Lower lobe of right lung (tissue), 2 donors: ENCODE measurements at regions not wholly inside any gene's neighbourhood (a gene's known extent, or its start where the extent isn't known, plus 50 kb on each side); places are given as distances from the start of the nearest gene placed in this dataset.

Experiments used
- ATAC-seq, 2 donors: fragments of 200-7000 bp; cut with Tn5 transposase; one replicate each; pipeline ENCODE4 v1.9.1; 2020 to 2022; ENCODE audit warnings: mild to moderate bottlenecking in 2 of 2, moderate library complexity in 2 of 2
- DNase-seq: peaks from one replicate; pipeline ENCODE4 v3.0.0-alpha.2; 2020
- H3K27ac ChIP-seq: fragments of 200-600 bp; one replicate; pipeline ENCODE4 v1.8.0; 2022
- H3K27me3 ChIP-seq: fragments of 200-600 bp; one replicate; pipeline ENCODE4 v1.8.0; 2022; ENCODE audit warnings: low read depth
- H3K36me3 ChIP-seq: fragments of 200-600 bp; one replicate; pipeline ENCODE4 v1.8.0; 2022; ENCODE audit warnings: mild to moderate bottlenecking
- H3K4me1 ChIP-seq: fragments of 200-600 bp; one replicate; pipeline ENCODE4 v1.8.0; 2022
- H3K4me3 ChIP-seq: fragments of 200-600 bp; one replicate; pipeline ENCODE4 v1.8.0; 2022; ENCODE audit warnings: mild to moderate bottlenecking
- H3K9me3 ChIP-seq: fragments of 200-600 bp; one replicate; pipeline ENCODE4 v1.8.0; 2022
- intact Hi-C: fragments of 100-400 bp; cut with DNase I; formaldehyde crosslinking; loops from one replicate; pipeline ENCODE4 v1.11.0; 2022
- TF ChIP-seq, protein P1 (sequence below): fragments of 200-600 bp; IDR thresholded peaks from one replicate; pipeline ENCODE4 v1.8.0; 2022; ENCODE audit warnings: antibody characterized with exemption, mild to moderate bottlenecking
- donor health status: DM: no; HTN: yes; CAD: no; lungs with severe emphysema.

DNA sequence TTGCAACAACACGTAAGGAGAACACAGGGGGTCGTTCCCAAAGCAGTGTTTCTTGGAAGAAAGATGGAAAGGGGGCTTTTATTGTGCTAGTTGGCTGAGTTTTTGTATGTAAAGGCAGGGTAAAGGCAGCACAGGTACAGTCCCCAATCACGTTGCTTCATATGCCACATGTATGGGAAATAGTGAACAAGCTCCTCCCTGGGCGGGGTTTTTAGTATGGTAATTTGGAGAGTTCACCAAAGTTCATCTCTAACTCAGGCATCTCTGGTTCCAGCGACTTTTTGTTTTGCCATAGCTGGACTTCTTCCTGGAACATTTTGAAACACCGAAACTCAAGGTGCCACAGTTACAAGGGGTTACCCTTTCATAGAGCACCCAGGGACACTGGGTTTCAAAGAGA, 133.9 kb downstream of the CAAP1 start:
- no peaks in the 10 kb centered on the region for H3K36me3 ChIP-seq
- H3K27ac ChIP-seq, result no peak overlapping the region
- no peak overlapping the region for H3K4me3 ChIP-seq
- H3K27me3 ChIP-seq, result no peaks in the 10 kb centered on the region
- ATAC-seq (no peak), DNase-seq (no peak)
- H3K4me1 ChIP-seq, result no peaks in the 10 kb centered on the region
- TF ChIP-seq, protein P1, sequence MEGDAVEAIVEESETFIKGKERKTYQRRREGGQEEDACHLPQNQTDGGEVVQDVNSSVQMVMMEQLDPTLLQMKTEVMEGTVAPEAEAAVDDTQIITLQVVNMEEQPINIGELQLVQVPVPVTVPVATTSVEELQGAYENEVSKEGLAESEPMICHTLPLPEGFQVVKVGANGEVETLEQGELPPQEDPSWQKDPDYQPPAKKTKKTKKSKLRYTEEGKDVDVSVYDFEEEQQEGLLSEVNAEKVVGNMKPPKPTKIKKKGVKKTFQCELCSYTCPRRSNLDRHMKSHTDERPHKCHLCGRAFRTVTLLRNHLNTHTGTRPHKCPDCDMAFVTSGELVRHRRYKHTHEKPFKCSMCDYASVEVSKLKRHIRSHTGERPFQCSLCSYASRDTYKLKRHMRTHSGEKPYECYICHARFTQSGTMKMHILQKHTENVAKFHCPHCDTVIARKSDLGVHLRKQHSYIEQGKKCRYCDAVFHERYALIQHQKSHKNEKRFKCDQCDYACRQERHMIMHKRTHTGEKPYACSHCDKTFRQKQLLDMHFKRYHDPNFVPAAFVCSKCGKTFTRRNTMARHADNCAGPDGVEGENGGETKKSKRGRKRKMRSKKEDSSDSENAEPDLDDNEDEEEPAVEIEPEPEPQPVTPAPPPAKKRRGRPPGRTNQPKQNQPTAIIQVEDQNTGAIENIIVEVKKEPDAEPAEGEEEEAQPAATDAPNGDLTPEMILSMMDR, result no peak
- no peaks in the 10 kb centered on the region for H3K9me3 ChIP-seq
- intact Hi-C loops, result no loop called here

- Histone ChIP-seq H3K9me3 (no peaks in the 10 kb centered on the region), H3K27me3 (no peaks in the 10 kb centered on the region), H3K36me3 (no peaks in the 10 kb centered on the region), H3K4me3 (no peak overlapping the region), H3K27ac (no peak overlapping the region), H3K4me1 (no peaks in the 10 kb centered on the region)
- TF ChIP-seq, protein P1, result no peak
- intact Hi-C loops, result no loop called here
- ATAC-seq (no peak), DNase-seq (no peak)
These were observed 135.7 kb downstream of the CAAP1 start for GRCh38 chr9:26756881-26757280.

GRCh38 chr9:26755476-26755875, 137.1 kb downstream of the CAAP1 start:
- TF ChIP-seq, protein P1, result no peak
- DNase-seq, result no peak
- no peaks in the 10 kb centered on the region for H3K4me1 ChIP-seq
- ATAC-seq, result no peak
- no peaks in the 10 kb centered on the region for H3K27me3 ChIP-seq
- no peaks in the 10 kb centered on the region for H3K36me3 ChIP-seq
- no peak overlapping the region for H3K4me3 ChIP-seq
- intact Hi-C loops, result no loop called here
- H3K27ac ChIP-seq, result no peak overlapping the region
- H3K9me3 ChIP-seq, result no peaks in the 10 kb centered on the region

GRCh38 chr9:26754509-26755164, 138.0 kb downstream of the CAAP1 start:
- H3K4me3 ChIP-seq, result no peak overlapping the region
- no peak overlapping the region for H3K27ac ChIP-seq
- DNase-seq (no peak), ATAC-seq (no peak)
- TF ChIP-seq, protein P1, result no peak
- H3K27me3 ChIP-seq, result no peaks in the 10 kb centered on the region
- H3K4me1 ChIP-seq, result no peaks in the 10 kb centered on the region
- intact Hi-C loops, result no loop called here
- H3K36me3 ChIP-seq, result no peaks in the 10 kb centered on the region
- no peaks in the 10 kb centered on the region for H3K9me3 ChIP-seq

GRCh38 chr9:26753971-26754370, 138.6 kb downstream of the CAAP1 start:
- Histone ChIP-seq H3K27me3 (no peaks in the 10 kb centered on the region), H3K4me1 (no peaks in the 10 kb centered on the region), H3K27ac (no peak overlapping the region), H3K4me3 (no peak overlapping the region), H3K36me3 (no peaks in the 10 kb centered on the region), H3K9me3 (no peaks in the 10 kb centered on the region)
- no peak for ATAC-seq
- intact Hi-C loops, result no loop called here
- DNase-seq, result no peak
- TF ChIP-seq, protein P1, result no peak
